Small intestine (tissue), 7 donors: ENCODE measurements at regions not wholly inside any gene's neighbourhood (a gene's known extent, or its start where the extent isn't known, plus 50 kb on each side); places are given as distances from the start of the nearest gene placed in this dataset.

Source experiments
- DNase-seq, 2 donors: peaks; one replicate each; pipeline versions ENCODE4 v3.0.0 to v3.0.0-alpha.2; 2013
- FAIRE-seq: peaks from 2 replicates; lab custom pipeline; 2012; peaks lifted over from hg19 to GRCh38; lab: Jason Lieb, UNC
- H3K27ac ChIP-seq, 3 donors: one replicate each; pipeline ENCODE4 v1.5.1; 2013; ENCODE audit warnings: low read length in 2 of 3, mild to moderate bottlenecking in 2 of 3, control low read depth in 1 of 3, inconsistent platforms in 1 of 3, low read depth in 1 of 3, moderate library complexity in 1 of 3
- H3K27me3 ChIP-seq, 3 donors: one replicate each; pipeline ENCODE4 v1.6.1; 2013; ENCODE audit warnings: low read length in 3 of 3, inconsistent platforms in 1 of 3; ENCODE audit not compliant: control insufficient read depth in 3 of 3, insufficient read depth in 3 of 3
- H3K36me3 ChIP-seq, 3 donors: one replicate each; pipeline ENCODE4 v1.6.1; 2013; ENCODE audit warnings: low read length in 3 of 3, inconsistent platforms in 1 of 3, low read depth in 1 of 3, mild to moderate bottlenecking in 1 of 3, moderate library complexity in 1 of 3; ENCODE audit not compliant: control insufficient read depth in 3 of 3, insufficient read depth in 2 of 3
- H3K4me1 ChIP-seq, 3 donors: one replicate each; pipeline ENCODE4 v1.6.1; 2013; ENCODE audit warnings: low read length in 2 of 3, inconsistent platforms in 1 of 3, low read depth in 1 of 3, mild to moderate bottlenecking in 1 of 3, moderate library complexity in 1 of 3; ENCODE audit not compliant: control insufficient read depth in 3 of 3, insufficient read depth in 2 of 3
- H3K4me3 ChIP-seq, 3 donors: one replicate each; pipeline ENCODE4 v1.5.1; 2013; ENCODE audit warnings: low read length in 3 of 3, control low read depth in 1 of 3, inconsistent platforms in 1 of 3, low read depth in 1 of 3, mild to moderate bottlenecking in 1 of 3, moderate library complexity in 1 of 3
- H3K9me3 ChIP-seq, 2 donors: one replicate each; pipeline ENCODE4 v1.6.1; 2013; ENCODE audit warnings: low read depth in 1 of 2, low read length in 1 of 2; ENCODE audit not compliant: control insufficient read depth in 2 of 2, insufficient read depth in 1 of 2
- WGBS, 3 donors: extraction: QIAGEN DNeasy Blood & Tissue Kit; methylation state at CpG; one replicate each; pipeline ENCODE4 v1.1.7; 2013; 5-methylcytosine and 5-hydroxymethylcytosine counted together
- donor health status: healthy with polysubstance abuse.
- donor health status: control.
- donor health status: control.
- donor health status: Bipolar disorder and iron deficiency.
- donor health status: healthy.

GRCh38 chr18:73199151-73199550 is 331.4 kb upstream of the NETO1 start:
- Histone ChIP-seq H3K27me3 (no peaks in the 10 kb centered on the region), H3K36me3 (no peaks in the 10 kb centered on the region), H3K4me1 (no peaks in the 10 kb centered on the region), H3K9me3 (no peaks in the 10 kb centered on the region), H3K4me3 (no peak overlapping the region), H3K27ac (no peak overlapping the region)
- no peak for DNase-seq
- FAIRE-seq, result no peak
- WGBS, 3 donors, result 46 to 63% (median 61%) methylated on average over 1 of the region's 1 CpG

GRCh38 chr18:73189718-73190117 is 321.9 kb upstream of the NETO1 start:
- WGBS, 3 donors, result 35 to 62% (median 40%) methylated on average over 3 of the region's 3 CpGs
- no peak for FAIRE-seq
- no peaks in the 10 kb centered on the region for H3K27me3 ChIP-seq

GRCh38 chr18:73168236-73168635 is 300.4 kb upstream of the NETO1 start:
- DNase-seq, result no peak
- no peak for FAIRE-seq
- H3K9me3 ChIP-seq, result no peaks in the 10 kb centered on the region
- WGBS, 3 donors, result 17 to 44% (median 32%) methylated on average over 4 of the region's 4 CpGs
- H3K4me1 ChIP-seq, result no peaks in the 10 kb centered on the region
- H3K27me3 ChIP-seq, result no peaks in the 10 kb centered on the region
- H3K4me3 ChIP-seq, result no peak overlapping the region
- H3K36me3 ChIP-seq, result no peaks in the 10 kb centered on the region
- no peak overlapping the region for H3K27ac ChIP-seq

More at GRCh38 chr18:73189718-73190117, 321.9 kb upstream of the NETO1 start:
- no peak for DNase-seq
- Histone ChIP-seq H3K36me3 (no peaks in the 10 kb centered on the region), H3K4me3 (no peak overlapping the region), H3K4me1 (no peaks in the 10 kb centered on the region), H3K27ac (no peak overlapping the region), H3K9me3 (no peaks in the 10 kb centered on the region)

- H3K36me3 ChIP-seq, result no peaks in the 10 kb centered on the region
- no peak overlapping the region for H3K27ac ChIP-seq
- H3K27me3 ChIP-seq, result no peaks in the 10 kb centered on the region
- no peak for DNase-seq
- no peak overlapping the region for H3K4me3 ChIP-seq
- no peak for FAIRE-seq
- no peaks in the 10 kb centered on the region for H3K4me1 ChIP-seq
- 24 to 63% (median 33%) methylated on average over 3 of the region's 3 CpGs for WGBS, 3 donors
- H3K9me3 ChIP-seq, result no peaks in the 10 kb centered on the region
Measured at GRCh38 chr18:73164430-73164829, 296.6 kb upstream of the NETO1 start.

GRCh38 chr18:73163236-73163635 is 295.4 kb upstream of the NETO1 start:
- Histone ChIP-seq H3K4me1 (no peaks in the 10 kb centered on the region), H3K27me3 (no peaks in the 10 kb centered on the region), H3K9me3 (no peaks in the 10 kb centered on the region), H3K27ac (no peak overlapping the region), H3K4me3 (no peak overlapping the region), H3K36me3 (no peaks in the 10 kb centered on the region)
- WGBS, 3 donors, result 65 to 83% (median 67%) methylated on average over 1 of the region's 1 CpG
- DNase-seq (no peak), FAIRE-seq (no peak)

- no peaks in the 10 kb centered on the region for H3K36me3 ChIP-seq
- H3K4me3 ChIP-seq, result no peak overlapping the region
- DNase-seq (no peak), FAIRE-seq (no peak)
- H3K27me3 ChIP-seq, result no peaks in the 10 kb centered on the region
- no peaks in the 10 kb centered on the region for H3K9me3 ChIP-seq
- H3K27ac ChIP-seq, result no peak overlapping the region
- H3K4me1 ChIP-seq, result no peaks in the 10 kb centered on the region
Measured at GRCh38 chr18:73156117-73156516, 288.3 kb upstream of the NETO1 start.

GRCh38 chr18:73153271-73153670 is 285.5 kb upstream of the NETO1 start:
- Histone ChIP-seq H3K27me3 (no peaks in the 10 kb centered on the region), H3K4me3 (no peak overlapping the region), H3K36me3 (no peaks in the 10 kb centered on the region), H3K9me3 (no peaks in the 10 kb centered on the region), H3K4me1 (no peaks in the 10 kb centered on the region), H3K27ac (no peak overlapping the region)
- FAIRE-seq, result no peak
- no peak for DNase-seq
- 60 to 77% (median 62%) methylated on average over 2 of the region's 2 CpGs for WGBS, 3 donors

GRCh38 chr18:73151086-73151485 is 283.3 kb upstream of the NETO1 start:
- Histone ChIP-seq H3K27me3 (no peaks in the 10 kb centered on the region), H3K9me3 (no peaks in the 10 kb centered on the region), H3K27ac (no peak overlapping the region), H3K4me3 (no peak overlapping the region), H3K4me1 (no peaks in the 10 kb centered on the region), H3K36me3 (no peaks in the 10 kb centered on the region)
- DNase-seq (no peak), FAIRE-seq (no peak)
- WGBS, 3 donors, result 59 to 68% (median 61%) methylated on average over 6 of the region's 6 CpGs

GRCh38 chr18:73150199-73150598 is 282.4 kb upstream of the NETO1 start:
- no peaks in the 10 kb centered on the region for H3K27me3 ChIP-seq
- no peaks in the 10 kb centered on the region for H3K36me3 ChIP-seq
- H3K9me3 ChIP-seq, result no peaks in the 10 kb centered on the region
- FAIRE-seq (no peak), DNase-seq (no peak)
- no peak overlapping the region for H3K27ac ChIP-seq
- no peak overlapping the region for H3K4me3 ChIP-seq
- no peaks in the 10 kb centered on the region for H3K4me1 ChIP-seq
